GM21360 (cell line): ENCODE measurements at regions not wholly inside any gene's neighbourhood (a gene's known extent, or its start where the extent isn't known, plus 50 kb on each side); places are given as distances from the start of the nearest gene placed in this dataset.
"Not testable (repeated sequence)": the region's sequence is repeated elsewhere in the genome, so short reads cannot be mapped to it uniquely, and the experiment has no call there.

Experiments used
- ATAC-seq: cut with Tn5 transposase; IDR thresholded peaks from one replicate; pipeline ENCODE4 v1.9.1; 2021; ENCODE audit warnings: mild to moderate bottlenecking, moderate library complexity; ENCODE audit not compliant: unreplicated experiment

DNA sequence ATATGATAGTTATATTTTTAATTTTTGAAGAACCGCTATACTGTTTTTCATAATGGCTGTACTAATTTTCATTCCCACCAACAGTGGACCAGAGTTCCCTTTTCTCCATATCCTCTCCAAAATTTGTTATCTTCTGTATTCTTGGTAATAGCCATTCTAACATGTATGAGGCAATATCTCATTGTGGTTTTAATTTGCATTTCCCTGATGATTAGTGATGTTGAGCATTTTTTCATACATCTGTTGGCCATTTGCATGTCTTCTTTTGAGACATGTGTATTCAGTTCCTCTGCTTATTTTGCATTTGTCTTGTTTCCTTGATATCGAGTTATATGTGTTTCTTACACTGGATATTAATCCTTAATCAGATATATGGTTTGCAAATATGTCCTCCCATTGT is 770.8 kb upstream of the MBL2 start:
- no peak for ATAC-seq

GRCh38 chr10:53537508-53537907 is 764.9 kb upstream of the MBL2 start:
- ATAC-seq: no peak

- ATAC-seq: no peak
Measured at GRCh38 chr10:53536322-53536721, 763.7 kb upstream of the MBL2 start.

DNA sequence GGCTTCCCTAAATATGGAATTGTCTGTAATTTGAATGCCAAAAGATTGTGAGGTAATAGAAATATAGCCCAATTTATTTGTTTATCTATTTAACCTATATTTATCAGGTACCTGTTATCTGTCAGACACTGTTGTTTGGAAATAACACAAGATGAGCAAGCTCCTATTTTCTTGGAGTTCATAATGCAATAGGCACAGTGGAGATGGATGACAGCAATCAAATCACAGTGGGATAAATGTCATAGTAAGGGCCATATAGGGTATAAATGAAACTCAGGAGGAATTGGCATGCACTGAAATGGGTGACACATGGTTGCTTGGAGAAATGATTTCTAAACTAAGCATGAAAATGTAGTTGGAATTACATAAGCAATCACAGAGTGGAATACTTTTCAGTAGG is 761.8 kb upstream of the MBL2 start:
- no peak for ATAC-seq

- ATAC-seq: no peak
Measured at GRCh38 chr10:53528974-53529373, 756.4 kb upstream of the MBL2 start.

GRCh38 chr10:53521046-53521445 is 748.5 kb upstream of the MBL2 start:
- no peak for ATAC-seq

DNA sequence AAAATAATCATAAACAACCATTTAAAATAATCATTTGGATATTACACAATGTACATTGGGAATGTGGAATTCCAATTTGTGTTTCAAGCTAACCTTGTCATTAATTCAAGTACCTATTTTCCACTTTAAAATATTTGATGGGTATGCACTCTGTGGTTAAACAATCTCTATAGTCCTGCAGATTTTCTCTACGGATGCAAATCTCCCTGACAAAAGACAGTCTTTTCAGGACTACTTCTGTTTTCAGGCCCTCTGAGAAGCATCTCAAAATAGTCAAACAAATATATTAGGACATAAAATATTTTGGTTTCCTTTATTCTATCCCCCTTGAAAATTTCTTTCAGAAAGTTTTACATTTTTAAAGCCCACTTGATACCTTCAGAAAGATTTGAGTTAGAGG is 735.6 kb upstream of the MBL2 start:
- ATAC-seq: no peak

- ATAC-seq: not testable (repeated sequence)
Measured at GRCh38 chr10:53504492-53504891, 731.9 kb upstream of the MBL2 start.

- ATAC-seq: no peak
Measured at GRCh38 chr10:53491774-53492173, 719.2 kb upstream of the MBL2 start.

DNA sequence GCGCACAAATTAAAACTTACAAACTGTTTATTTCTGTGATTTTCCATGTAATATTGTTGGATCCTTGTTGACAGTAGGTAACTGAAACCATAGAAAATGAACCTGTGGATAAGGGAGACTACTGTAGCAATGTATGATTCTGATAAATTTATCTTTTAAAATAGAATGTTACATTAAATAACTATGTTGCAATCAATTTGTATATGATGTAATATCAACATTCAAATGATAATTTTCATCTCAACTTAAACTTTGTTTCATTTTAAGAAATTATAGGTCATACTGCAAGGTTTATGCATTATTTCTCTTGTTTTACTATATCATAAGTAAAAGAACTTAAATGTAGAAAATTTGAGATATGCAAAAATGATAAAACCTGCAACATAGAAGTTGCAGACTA is 718.0 kb upstream of the MBL2 start:
- no peak for ATAC-seq

DNA sequence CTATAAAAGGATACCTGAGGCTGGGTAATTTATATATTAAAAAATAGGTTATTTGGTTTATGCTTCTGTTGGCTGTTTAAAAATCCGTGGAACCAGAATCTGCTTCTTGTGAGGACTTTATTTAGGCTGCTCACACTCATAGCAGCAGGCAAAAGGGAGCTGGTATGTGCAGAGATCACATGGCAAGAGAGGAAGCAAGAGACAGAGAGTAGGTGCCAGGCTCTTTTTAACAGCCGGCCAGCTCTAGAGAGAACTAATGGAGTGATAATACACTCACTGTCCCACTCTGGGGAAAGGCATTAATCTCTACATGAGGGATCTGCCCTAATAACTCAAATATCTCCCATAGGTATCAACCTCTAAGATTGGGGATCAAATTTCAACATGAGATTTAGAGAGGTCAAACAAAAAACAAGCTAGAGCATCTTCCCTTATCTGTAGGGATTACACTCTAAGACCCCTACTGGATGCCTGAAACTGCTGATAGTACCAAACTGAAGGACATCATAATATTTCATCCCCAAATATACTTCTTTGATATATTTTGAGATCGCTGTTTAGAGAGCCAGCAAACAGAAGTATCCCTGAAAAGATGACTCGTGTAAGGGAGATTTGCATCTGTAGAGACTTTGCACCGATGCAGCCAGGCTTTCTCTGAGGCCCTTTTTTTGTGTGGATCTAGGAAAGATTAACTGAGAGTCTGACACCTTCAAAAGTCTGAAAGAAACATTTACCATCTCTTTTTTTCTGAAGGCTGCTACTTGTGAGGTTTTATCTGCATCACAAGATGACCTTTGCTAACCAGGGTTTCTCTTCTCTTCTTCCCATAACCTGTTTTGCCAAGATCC is 717.0 kb upstream of the MBL2 start:
- ATAC-seq: no peak

DNA sequence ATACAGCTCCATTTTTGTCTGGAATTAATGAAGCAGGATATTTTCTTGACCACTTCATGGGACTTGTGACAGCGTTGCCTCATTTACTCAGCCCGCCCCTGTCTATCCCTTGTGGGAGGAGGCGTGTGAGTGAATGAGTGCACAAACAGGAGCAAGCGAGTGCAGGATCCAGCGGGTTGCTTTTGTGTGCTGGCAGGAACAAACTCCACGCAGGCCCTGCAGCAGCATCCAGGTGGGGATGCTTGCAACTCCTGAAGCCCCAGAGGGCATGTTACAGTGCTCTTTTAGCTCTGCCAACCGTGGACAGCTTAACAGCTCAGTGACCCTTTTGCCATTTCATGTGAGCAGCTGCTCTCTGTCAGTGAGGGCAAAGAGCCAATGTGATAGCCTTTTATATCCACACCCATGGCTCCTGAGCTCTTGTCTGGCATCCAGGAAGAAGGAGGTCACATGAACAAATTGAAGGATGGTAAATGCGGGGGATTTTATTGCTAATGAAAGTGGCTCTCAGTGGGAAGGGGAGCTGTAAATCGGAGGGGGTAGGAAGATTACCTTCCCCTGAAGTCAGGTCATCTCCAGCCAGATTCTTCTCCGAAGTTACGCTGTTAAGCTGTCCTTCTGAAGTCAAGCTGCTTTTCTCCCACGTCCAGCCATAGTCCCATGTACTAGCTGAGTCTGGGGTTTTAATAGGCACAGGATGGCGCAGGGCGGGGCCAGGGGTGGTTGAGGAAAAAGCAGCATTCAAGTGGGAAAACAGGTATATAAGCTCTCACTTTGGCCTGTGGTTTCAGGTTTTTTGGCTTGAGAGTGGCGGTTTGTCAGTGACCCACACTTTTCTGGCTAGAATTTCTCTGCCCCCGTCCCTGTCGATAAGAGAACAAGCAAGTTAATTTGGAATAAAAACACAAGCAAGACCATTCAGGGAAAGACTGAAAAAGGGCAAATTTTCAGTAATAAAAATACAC is 714.7 kb upstream of the MBL2 start:
- ATAC-seq: no peak

DNA sequence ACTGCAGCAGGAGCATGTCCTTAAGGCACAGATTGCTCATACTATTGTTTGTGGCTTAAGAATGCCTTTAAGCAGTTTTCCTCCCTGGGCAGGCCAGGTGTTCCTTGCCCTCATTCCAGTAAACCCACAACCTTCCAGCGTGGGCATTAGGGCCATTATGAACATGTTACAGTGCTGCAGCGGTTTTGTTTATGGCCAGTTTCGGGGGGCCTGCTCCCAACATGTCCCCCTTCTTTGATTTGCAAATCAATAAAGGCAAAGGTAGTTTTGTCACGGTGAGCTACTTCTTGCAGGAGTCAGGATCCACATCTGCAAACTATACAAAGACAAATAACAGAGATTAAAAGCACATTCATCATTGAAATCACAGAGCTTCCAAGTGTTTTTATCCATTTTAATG is 712.8 kb upstream of the MBL2 start:
- ATAC-seq: not testable (repeated sequence)

- no peak for ATAC-seq
Measured at GRCh38 chr10:53479365-53479764, 706.8 kb upstream of the MBL2 start.

DNA sequence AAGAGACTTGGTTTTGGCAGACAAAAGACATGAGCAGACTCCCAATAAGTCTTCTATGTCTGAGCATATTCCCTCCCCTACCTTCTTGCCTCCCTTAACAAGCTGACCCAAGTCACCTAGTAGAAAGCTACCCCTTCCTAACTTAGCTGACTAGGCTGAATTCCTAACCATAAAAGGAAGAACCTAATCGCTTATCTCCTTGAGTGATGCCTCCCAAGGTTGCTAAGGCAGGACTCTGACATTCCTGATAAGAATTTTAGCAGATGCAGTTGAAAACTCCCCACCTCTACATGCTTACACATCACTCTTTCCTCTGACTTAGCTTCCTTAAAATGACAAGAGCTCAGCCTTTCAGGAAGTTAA is 704.7 kb upstream of the MBL2 start:
- no peak for ATAC-seq

DNA sequence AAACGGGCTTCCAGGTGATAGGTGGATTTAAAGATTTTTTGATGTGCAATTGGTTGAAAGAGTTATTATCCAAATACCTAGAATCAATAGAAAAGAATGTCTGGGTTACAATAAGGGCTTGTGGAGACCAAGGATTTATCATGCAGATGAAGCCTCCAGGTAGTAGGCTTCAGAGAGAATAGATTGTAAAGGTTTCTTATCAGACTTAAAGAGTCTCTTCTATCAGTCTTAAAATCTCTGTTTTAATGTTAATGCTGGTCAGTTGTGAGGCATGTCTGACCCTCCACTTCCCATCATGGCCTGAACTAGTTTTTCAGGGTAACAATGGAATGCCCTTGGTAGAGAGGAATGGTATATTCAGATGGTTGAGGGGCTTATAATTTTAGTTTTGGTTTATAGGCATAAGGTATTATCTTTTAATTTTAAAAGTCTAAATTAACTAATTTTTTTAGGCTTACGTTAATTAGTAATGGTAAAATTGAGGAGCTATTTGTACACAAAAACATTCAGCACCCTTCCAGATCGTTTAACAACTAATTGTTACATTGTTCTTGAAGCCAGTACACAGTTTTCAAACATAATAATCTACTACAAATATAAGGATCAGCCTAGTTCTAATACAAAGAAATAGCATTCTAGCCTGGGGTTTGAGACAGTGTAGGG is 704.2 kb upstream of the MBL2 start:
- no peak for ATAC-seq

GRCh38 chr10:53469383-53469782 is 696.8 kb upstream of the MBL2 start:
- ATAC-seq: no peak

DNA sequence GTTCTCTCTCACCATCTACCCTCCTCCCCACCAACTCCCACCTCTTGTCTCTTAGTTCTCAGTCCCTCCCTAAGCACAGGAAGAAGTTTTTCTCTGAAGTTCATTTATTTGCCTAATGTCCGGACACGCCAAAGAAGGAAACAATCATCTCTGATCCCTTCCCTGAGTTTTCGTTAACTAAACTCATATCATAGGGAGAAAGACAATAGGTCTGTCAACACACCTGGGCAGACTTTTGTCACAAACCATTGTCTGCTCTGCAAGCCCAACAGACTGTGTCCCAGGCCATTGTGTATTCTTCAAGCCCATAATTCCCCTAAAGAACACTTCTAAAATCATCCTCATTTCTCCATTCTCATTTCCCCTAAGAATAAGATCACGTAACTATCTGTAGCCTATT is 691.0 kb upstream of the MBL2 start:
- ATAC-seq: no peak

- ATAC-seq: no peak
Measured at GRCh38 chr10:53458007-53458406, 685.4 kb upstream of the MBL2 start.

- ATAC-seq: no peak
Measured at GRCh38 chr10:53453196-53453595, 680.6 kb upstream of the MBL2 start.

- ATAC-seq: no peak
Measured at GRCh38 chr10:53447576-53447975, 675.0 kb upstream of the MBL2 start.
